H1 (cell line): ENCODE measurements at regions not wholly inside any gene's neighbourhood (a gene's known extent, or its start where the extent isn't known, plus 50 kb on each side); places are given as distances from the start of the nearest gene placed in this dataset.

Experiments used
- SIRT6 ChIP-seq: IDR thresholded peaks from one replicate; pipeline ENCODE4 v1.7.1; 2012; ENCODE audit warnings: low read length, inconsistent platforms

DNA sequence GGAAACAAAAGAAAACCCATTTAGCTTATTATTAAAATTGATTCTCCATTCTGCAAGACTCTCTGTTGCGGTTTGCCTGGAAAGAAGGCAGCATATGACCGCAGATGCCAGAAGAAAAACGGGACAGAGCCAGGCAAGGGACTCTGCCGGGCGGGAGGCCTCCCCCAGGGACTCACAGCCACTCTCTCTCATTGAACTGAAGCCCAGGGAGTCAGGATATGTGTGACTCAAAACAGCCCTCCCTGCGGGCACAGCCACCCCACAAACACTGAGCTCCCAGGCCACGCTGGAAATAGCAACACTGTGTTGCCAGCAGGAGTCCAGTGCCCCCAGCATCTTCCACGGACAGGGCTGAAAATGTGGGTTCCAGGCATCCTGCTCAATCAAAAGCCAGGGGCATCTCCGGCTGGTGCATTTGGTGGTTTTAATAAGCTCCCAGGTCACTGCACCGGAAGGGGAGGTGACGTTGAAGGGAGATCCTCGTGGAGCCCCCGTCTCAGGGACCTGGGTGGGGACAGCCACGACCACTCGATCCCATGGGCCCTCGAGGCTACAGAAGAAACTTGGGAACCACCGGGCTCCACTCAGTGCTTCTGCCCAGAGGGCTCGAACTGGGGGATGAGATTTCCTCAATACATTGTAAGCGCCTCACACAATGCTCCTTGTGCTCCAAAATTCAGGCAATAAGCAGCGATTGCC, 624.5 kb downstream of the TBC1D22A start (continued):
- TF ChIP-seq SIRT6: no peak
